GM12878 (cell line): ENCODE measurements at regions not wholly inside any gene's neighbourhood (a gene's known extent, or its start where the extent isn't known, plus 50 kb on each side); places are given as distances from the start of the nearest gene placed in this dataset.

Source experiments
- ATAC-seq: fragments of 200-7000 bp; cut with Tn5 transposase; 3 replicates; pipeline ENCODE4 v1.9.1; 2020; ENCODE audit warnings: mild to moderate bottlenecking, moderate library complexity
- BruUV-seq: library from RNA; stranded (reverse); fragments of 400-500 nt; replicated peaks from 2 replicates; lab custom pipeline; 2021; lab: Mats Ljungman, UMichigan
- CTCF ChIA-PET: fragments of 300-600 bp; sonication (Branson Sonifier 250); formaldehyde crosslinking; extraction: SDS; loops from one replicate; lab custom pipeline; 2021; ENCODE audit warnings: inconsistent platforms; lab: Yijun Ruan, JAX
- POLR2A ChIA-PET: fragments of 350-600 bp; formaldehyde crosslinking; extraction: SDS; loops from one replicate; lab custom pipeline; 2021; ENCODE audit warnings: inconsistent platforms; lab: Charles Lee
- RAD21 ChIA-PET: fragments of 300-600 bp; sonication (Branson Sonifier 250); formaldehyde crosslinking; loops from one replicate; lab custom pipeline; 2023; ENCODE audit warnings: antibody characterized with exemption; ENCODE audit not compliant: unreplicated experiment; lab: Charles Lee
- SMC1A ChIA-PET: fragments of 300-600 bp; sonication (Branson Sonifier 250); formaldehyde crosslinking; loops from one replicate; lab custom pipeline; 2023; ENCODE audit not compliant: unreplicated experiment, uncharacterized antibody; lab: Charles Lee
- DNase-seq: peaks from one replicate; pipeline ENCODE4 v3.0.0-alpha.2; 2011; ENCODE audit warnings: low read depth, low spot score
- FAIRE-seq: peaks from 3 replicates; lab custom pipeline; 2011; peaks lifted over from hg19 to GRCh38; lab: Jason Lieb, UNC
- H2AFZ ChIP-seq: 2 replicates; pipeline ENCODE4 v1.6.0; 2011; ENCODE audit warnings: low read depth, low read length, control low read depth; ENCODE audit not compliant: control insufficient read depth
- H3K27ac ChIP-seq: 2 replicates; pipeline ENCODE4 v1.5.1; 2011; ENCODE audit warnings: control low read depth; ENCODE audit not compliant: control insufficient read depth, insufficient read depth
- H3K27me3 ChIP-seq, 2 experiments: replicated peaks in 1 of 2; 2 replicates each; pipeline versions ENCODE4 v1.6.0 to v1.6.1; 2011; ENCODE audit warnings: low read length in 1 of 2; ENCODE audit not compliant: control insufficient read depth in 2 of 2, insufficient read depth in 2 of 2
- H3K36me3 ChIP-seq, 2 experiments: 2 replicates each; pipeline ENCODE4 v1.5.1; 2011; ENCODE audit warnings: low read length in 1 of 2; ENCODE audit not compliant: control insufficient read depth in 2 of 2, insufficient read depth in 2 of 2
- H3K4me1 ChIP-seq: 2 replicates; pipeline ENCODE4 v1.6.1; 2011; ENCODE audit warnings: mild to moderate bottlenecking, low read length, moderate library complexity, mixed read lengths; ENCODE audit not compliant: control insufficient read depth, insufficient read depth
- H3K4me2 ChIP-seq: 2 replicates; pipeline ENCODE4 v1.6.0; 2011; ENCODE audit warnings: control low read depth; ENCODE audit not compliant: control insufficient read depth, insufficient read depth
- H3K4me3 ChIP-seq: fragments of 200-600 bp; sonication (generic); 2 replicates; pipeline ENCODE4 v1.5.1; 2016
- H3K79me2 ChIP-seq: 2 replicates; pipeline ENCODE4 v1.6.0; 2011; ENCODE audit warnings: low read length; ENCODE audit not compliant: control insufficient read depth, insufficient read depth
- H3K9ac ChIP-seq: 2 replicates; pipeline ENCODE4 v1.8.0; 2011; ENCODE audit warnings: low read length, control low read depth, mixed read lengths; ENCODE audit not compliant: control insufficient read depth, insufficient read depth
- H3K9me3 ChIP-seq: replicated peaks from 3 replicates; pipeline ENCODE4 v1.5.1; 2011; ENCODE audit warnings: mild to moderate bottlenecking, low read length; ENCODE audit not compliant: control insufficient read depth, insufficient read depth
- H4K20me1 ChIP-seq: 2 replicates; pipeline ENCODE4 v1.6.0; 2011; ENCODE audit not compliant: control insufficient read depth, insufficient read depth
- BACH1 ChIP-seq: fragments of 450-650 bp; IDR thresholded peaks from 2 replicates; pipeline ENCODE4 v1.6.1; 2017; ENCODE audit warnings: mild to moderate bottlenecking, borderline replicate concordance
- CBFB ChIP-seq: IDR thresholded peaks from 2 replicates; pipeline ENCODE4 v1.6.1; 2016; ENCODE audit warnings: antibody characterized with exemption, low read depth
- DPF2 ChIP-seq: fragments of 450-650 bp; IDR thresholded peaks from 2 replicates; pipeline ENCODE4 v1.6.1; 2017; ENCODE audit warnings: mild to moderate bottlenecking
- FOXM1 ChIP-seq: IDR thresholded peaks from 2 replicates; pipeline ENCODE4 v1.6.1; 2012; ENCODE audit warnings: low read depth, mild to moderate bottlenecking, inconsistent platforms, low read length, moderate library complexity
- IRF4 ChIP-seq: IDR thresholded peaks from 2 replicates; pipeline ENCODE4 v1.6.1; 2011; ENCODE audit warnings: low read depth, low read length
- MXI1 ChIP-seq: fragments of 150-350 bp; IDR thresholded peaks from 2 replicates; pipeline ENCODE4 v1.6.1; 2011; ENCODE audit warnings: low read depth, mild to moderate bottlenecking, inconsistent platforms, low read length, improper control_type of control experiment
- MYB ChIP-seq: fragments of 150-350 bp; IDR thresholded peaks from 2 replicates; pipeline ENCODE4 v1.6.1; 2014; ENCODE audit warnings: mild to moderate bottlenecking, low read depth, low read length, borderline replicate concordance
- NFYB ChIP-seq: IDR thresholded peaks from 2 replicates; pipeline ENCODE4 v1.6.1; 2011; ENCODE audit warnings: low read depth, mild to moderate bottlenecking, low read length, improper control_type of control experiment, moderate library complexity; ENCODE audit not compliant: insufficient read depth
- PAX5 ChIP-seq: IDR thresholded peaks from 2 replicates; pipeline ENCODE4 v1.6.1; 2011; ENCODE audit warnings: low read depth, low read length, borderline replicate concordance
- PBX3 ChIP-seq: IDR thresholded peaks from 2 replicates; pipeline ENCODE4 v1.6.1; 2011; ENCODE audit warnings: mild to moderate bottlenecking, low read depth, low read length, moderate library complexity; ENCODE audit not compliant: insufficient replicate concordance
- RAD21 ChIP-seq: IDR thresholded peaks from 2 replicates; pipeline ENCODE4 v1.6.1; 2011; ENCODE audit warnings: mild to moderate bottlenecking, low read depth, low read length, moderate library complexity; ENCODE audit not compliant: insufficient read depth
- SMC3 ChIP-seq: IDR thresholded peaks from 2 replicates; pipeline ENCODE4 v1.6.1; 2011; ENCODE audit warnings: low read length, improper control_type of control experiment, borderline replicate concordance
- SREBF2 ChIP-seq: IDR thresholded peaks from 2 replicates; pipeline ENCODE4 v1.6.1; 2012; ENCODE audit warnings: mild to moderate bottlenecking, low read length
- ZBTB11 ChIP-seq: fragments of 450-650 bp; formaldehyde crosslinking; IDR thresholded peaks from 2 replicates; pipeline ENCODE4 v1.5.0; 2022; ENCODE audit warnings: mild to moderate bottlenecking, missing genetic modification characterization
- WGBS: methylation state at CpG from one replicate; pipeline ENCODE4 v1.1.6; 2016; ENCODE audit warnings: low lambda C conversion rate; ENCODE audit not compliant: insufficient replicate concordance, insufficient coverage; ENCODE audit errors: missing lambda C conversion rate; 5-methylcytosine and 5-hydroxymethylcytosine counted together
- in situ Hi-C: fragments of 300-500 bp; cut with MboI; formaldehyde crosslinking; loops from 9 replicates; pipeline ENCODE4 v1.14.3; 2018; ENCODE audit warnings: mixed read lengths
- intact Hi-C: fragments of 100-400 bp; cut with micrococcal nuclease; formaldehyde crosslinking; loops from one replicate; pipeline ENCODE4 v1.14.2; 2022; ENCODE audit not compliant: unreplicated experiment

GRCh38 chr5:115696141-115696650 lies 70.4 kb upstream of the TMED7 start:
- SMC1A ChIA-PET: interaction anchor here (0.9 kb wide), 1 partner anchor 233 kb away, joined by 3 read pairs; no protein-coding TSS in a partner anchor
- no peak overlapping the region for H3K27ac ChIP-seq
- in situ Hi-C loops (no loop called here), intact Hi-C loops (no loop called here)
- ATAC-seq (no peak), DNase-seq (no peak), FAIRE-seq (no peak)
- no peaks in the 10 kb centered on the region for H3K79me2 ChIP-seq
- H3K9me3 ChIP-seq: no peaks in the 10 kb centered on the region
- H3K4me1 ChIP-seq: no peaks in the 10 kb centered on the region
- no peaks in the 10 kb centered on the region for H3K36me3 ChIP-seq
- H3K9ac ChIP-seq: no peak overlapping the region
- H4K20me1 ChIP-seq: no peaks in the 10 kb centered on the region
- CTCF ChIA-PET: no interaction called here
- H3K4me2 ChIP-seq: no peak overlapping the region
- POLR2A ChIA-PET: no interaction called here
- BruUV-seq: no TSS peak
- 48% methylated on average over 4 of the region's 4 CpGs for WGBS
- RAD21 ChIA-PET: no interaction called here
- 0 out of 4 replicates have a peak, but pooled peaks cover 0 to 2% of the 10 kb centered on the region in 2 experiments for H3K27me3 ChIP-seq
- no peak overlapping the region for H3K4me3 ChIP-seq
- no peak overlapping the region for H2AFZ ChIP-seq
- TF ChIP-seq SMC3 (no peak), MYB (no peak), RAD21 (no peak), DPF2 (no peak), BACH1 (no peak), MXI1 (no peak)

GRCh38 chr5:115695310-115695880 lies 69.6 kb upstream of the TMED7 start:
- WGBS: 56% methylated on average over 4 of the region's 4 CpGs
- BruUV-seq: no TSS peak
- CTCF ChIA-PET: no interaction called here
- H4K20me1 ChIP-seq: no peaks in the 10 kb centered on the region
- RAD21 ChIA-PET: no interaction called here
- intact Hi-C loops (no loop called here), in situ Hi-C loops (no loop called here)
- H3K4me3 ChIP-seq: no peak overlapping the region
- 0 out of 4 replicates have a peak, but pooled peaks cover 0 to under 1% of the 10 kb centered on the region in 2 experiments for H3K27me3 ChIP-seq
- H3K9me3 ChIP-seq: no peaks in the 10 kb centered on the region
- ATAC-seq: no peak
- no peak overlapping the region for H3K9ac ChIP-seq
- POLR2A ChIA-PET: no interaction called here
- H2AFZ ChIP-seq: no peak overlapping the region
- FAIRE-seq: no peak
- no peaks in the 10 kb centered on the region for H3K79me2 ChIP-seq
- no peak overlapping the region for H3K27ac ChIP-seq
- no peaks in the 10 kb centered on the region for H3K4me1 ChIP-seq
- no peaks in the 10 kb centered on the region for H3K36me3 ChIP-seq
- SMC1A ChIA-PET: no interaction called here
- no peak overlapping the region for H3K4me2 ChIP-seq
- DNase-seq: no peak
- TF ChIP-seq PAX5 (no peak), NFYB (no peak), FOXM1 (no peak), CBFB (no peak), RAD21 (no peak), PBX3 (no peak), SREBF2 (no peak), ZBTB11 (no peak), IRF4 (no peak)
